NCI-H82 (cell line): ENCODE measurements at regions not wholly inside any gene's neighbourhood (a gene's known extent, or its start where the extent isn't known, plus 50 kb on each side); places are given as distances from the start of the nearest gene placed in this dataset.
A peak's percentile ranks its signal among the peaks of the same experiment; 100 is the strongest.

Source experiments
- DNase-seq: peaks from one replicate; lab custom pipeline; 2025; lab: John Stamatoyannopoulos, UW

GRCh38 chr3:135310317-135310716 is 515.3 kb downstream of the EPHB1 start:
- no peak for DNase-seq

- DNase-seq, result no peak
Observed at GRCh38 chr3:135311699-135312098, 516.6 kb downstream of the EPHB1 start.

GRCh38 chr3:135314237-135314636 is 519.2 kb downstream of the EPHB1 start:
- DNase-seq, result no peak

- no peak for DNase-seq
Observed at GRCh38 chr3:135324301-135324700, 529.2 kb downstream of the EPHB1 start.

GRCh38 chr3:135325096-135325495 is 530.0 kb downstream of the EPHB1 start:
- no peak for DNase-seq

- peak; percentile 53 for DNase-seq
Observed at GRCh38 chr3:135325726-135326235, 530.7 kb downstream of the EPHB1 start.

- DNase-seq, result no peak
Observed at GRCh38 chr3:135326851-135327250, 531.8 kb downstream of the EPHB1 start.

- no peak for DNase-seq
Observed at GRCh38 chr3:135328036-135328435, 533.0 kb downstream of the EPHB1 start.

GRCh38 chr3:135329479-135329878 is 534.4 kb downstream of the EPHB1 start:
- DNase-seq, result no peak

- DNase-seq, result no peak
Observed at GRCh38 chr3:135337192-135337591, 542.1 kb downstream of the EPHB1 start.

- DNase-seq, result no peak
Observed at GRCh38 chr3:135348690-135349089, 553.6 kb downstream of the EPHB1 start.

GRCh38 chr3:135349254-135349948 is 554.3 kb downstream of the EPHB1 start:
- DNase-seq, result no peak

GRCh38 chr3:135352213-135352612 is 557.2 kb downstream of the EPHB1 start:
- DNase-seq, result peak; percentile 57

GRCh38 chr3:135362889-135363288 is 567.8 kb downstream of the EPHB1 start:
- DNase-seq, result no peak

GRCh38 chr3:135364676-135365075 is 569.6 kb downstream of the EPHB1 start:
- DNase-seq, result no peak

- DNase-seq, result no peak
Observed at GRCh38 chr3:135366816-135367215, 571.8 kb downstream of the EPHB1 start.

- DNase-seq, result no peak
Observed at GRCh38 chr3:135368316-135368715, 573.3 kb downstream of the EPHB1 start.

- no peak for DNase-seq
Observed at GRCh38 chr3:135368781-135369180, 573.7 kb downstream of the EPHB1 start.

- no peak for DNase-seq
Observed at GRCh38 chr3:135374571-135374970, 579.5 kb downstream of the EPHB1 start.

GRCh38 chr3:135382188-135382587 is 583.3 kb upstream of the PPP2R3A start:
- DNase-seq, result no peak

GRCh38 chr3:135382621-135383020 is 582.9 kb upstream of the PPP2R3A start:
- DNase-seq, result no peak

GRCh38 chr3:135383301-135383700 is 582.2 kb upstream of the PPP2R3A start:
- no peak for DNase-seq

GRCh38 chr3:135392151-135392550 is 573.4 kb upstream of the PPP2R3A start:
- DNase-seq, result no peak

- no peak for DNase-seq
Observed at GRCh38 chr3:135393159-135393558, 572.4 kb upstream of the PPP2R3A start.
